IMR-90 (cell line): ENCODE measurements at regions not wholly inside any gene's neighbourhood (a gene's known extent, or its start where the extent isn't known, plus 50 kb on each side); places are given as distances from the start of the nearest gene placed in this dataset.

ENCODE experiments used
- ATAC-seq: fragments of 200-7000 bp; cut with Tn5 transposase; 2 replicates; pipeline ENCODE4 v1.9.1; 2020; ENCODE audit warnings: low read depth, mild to moderate bottlenecking, moderate library complexity
- BruUV-seq: library from RNA; stranded (reverse); fragments of 400-500 nt; replicated peaks from 2 replicates; lab custom pipeline; 2021; lab: Mats Ljungman, UMichigan
- CTCF ChIA-PET: fragments of 300-600 bp; formaldehyde crosslinking; extraction: SDS; loops from one replicate; lab custom pipeline; 2021; ENCODE audit warnings: antibody characterized with exemption; lab: Yijun Ruan, JAX
- POLR2A ChIA-PET: fragments of 300-600 bp; sonication (Branson Sonifier 250); formaldehyde crosslinking; loops from one replicate; lab custom pipeline; 2022; ENCODE audit warnings: antibody characterized with exemption; ENCODE audit not compliant: unreplicated experiment; lab: Charles Lee
- DNase-seq: peaks from one replicate; pipeline ENCODE4 v3.0.0; 2013
- H2AFZ ChIP-seq: replicated peaks from 2 replicates; pipeline ENCODE3; 2013; ENCODE audit warnings: low read length, mild to moderate bottlenecking; ENCODE audit not compliant: poor library complexity
- H2AK5ac ChIP-seq: 2 replicates; pipeline ENCODE4 v1.6.1; 2013; ENCODE audit warnings: low read depth, low read length, inconsistent platforms
- H2AK9ac ChIP-seq: replicated peaks from 2 replicates; pipeline ENCODE3; 2013; ENCODE audit warnings: mild to moderate bottlenecking, low read depth, low read length, moderate library complexity; ENCODE audit not compliant: poor library complexity
- H2BK120ac ChIP-seq: 2 replicates; pipeline ENCODE4 v1.6.1; 2013; ENCODE audit warnings: low read depth, low read length, inconsistent platforms
- H2BK15ac ChIP-seq: 3 replicates; pipeline ENCODE4 v1.6.1; 2013; ENCODE audit warnings: low read depth, low read length, inconsistent platforms
- H2BK20ac ChIP-seq: 2 replicates; pipeline ENCODE4 v1.6.1; 2013; ENCODE audit warnings: low read depth, mild to moderate bottlenecking, inconsistent platforms, low read length, moderate library complexity
- H2BK5ac ChIP-seq: 2 replicates; pipeline ENCODE4 v1.6.1; 2013; ENCODE audit warnings: mild to moderate bottlenecking, low read depth, low read length, inconsistent platforms; ENCODE audit not compliant: poor library complexity, severe bottlenecking
- H3K14ac ChIP-seq: replicated peaks from 2 replicates; pipeline ENCODE4 v1.6.1; 2013; ENCODE audit warnings: low read depth, low read length, inconsistent platforms
- H3K18ac ChIP-seq: 2 replicates; pipeline ENCODE4 v1.6.1; 2013; ENCODE audit warnings: low read depth, low read length, control low read depth
- H3K23ac ChIP-seq: 2 replicates; pipeline ENCODE4 v1.6.1; 2013; ENCODE audit warnings: low read depth, low read length, inconsistent platforms
- H3K27ac ChIP-seq: 2 replicates; pipeline ENCODE4 v1.5.1; 2013; ENCODE audit warnings: mild to moderate bottlenecking, control low read depth, low read length; ENCODE audit not compliant: insufficient read depth
- H3K27me3 ChIP-seq: 2 replicates; pipeline ENCODE4 v1.6.1; 2013; ENCODE audit warnings: low read length; ENCODE audit not compliant: control insufficient read depth, insufficient read depth
- H3K36me3 ChIP-seq: 2 replicates; pipeline ENCODE4 v1.6.1; 2013; ENCODE audit warnings: low read length, mixed read lengths; ENCODE audit not compliant: control insufficient read depth, insufficient read depth
- H3K4ac ChIP-seq: 2 replicates; pipeline ENCODE4 v1.6.1; 2013; ENCODE audit warnings: low read depth, low read length, inconsistent platforms
- H3K4me1 ChIP-seq: 2 replicates; pipeline ENCODE4 v1.6.1; 2013; ENCODE audit warnings: low read length, mixed read lengths; ENCODE audit not compliant: control insufficient read depth, insufficient read depth
- H3K4me2 ChIP-seq: 2 replicates; pipeline ENCODE4 v1.6.1; 2013; ENCODE audit warnings: low read depth, mild to moderate bottlenecking, control low read depth, low read length, moderate library complexity
- H3K4me3 ChIP-seq: 2 replicates; pipeline ENCODE4 v1.5.1; 2013; ENCODE audit warnings: low read depth, mild to moderate bottlenecking, control low read depth, low read length, moderate library complexity; ENCODE audit not compliant: insufficient read depth
- H3K56ac ChIP-seq: 2 replicates; pipeline ENCODE4 v1.6.1; 2013; ENCODE audit warnings: low read length, inconsistent platforms; ENCODE audit not compliant: insufficient read depth; ENCODE audit errors: extremely low read depth
- H3K79me1 ChIP-seq, 2 experiments: 2 replicates each; pipeline ENCODE4 v1.6.1; 2013; ENCODE audit warnings: low read length in 2 of 2, inconsistent platforms in 1 of 2, low read depth in 1 of 2
- H3K9ac ChIP-seq: 2 replicates; pipeline ENCODE4 v1.6.1; 2013; ENCODE audit warnings: low read depth, low read length, control low read depth
- H3K9me1 ChIP-seq: 2 replicates; pipeline ENCODE4 v1.6.1; 2013; ENCODE audit warnings: low read length, inconsistent platforms; ENCODE audit not compliant: insufficient read depth
- H3K9me3 ChIP-seq: 2 replicates; pipeline ENCODE4 v1.6.1; 2013; ENCODE audit warnings: low read length; ENCODE audit not compliant: control insufficient read depth, insufficient read depth
- H4K20me1 ChIP-seq: 2 replicates; pipeline ENCODE4 v1.6.1; 2013; ENCODE audit warnings: low read length, inconsistent platforms; ENCODE audit not compliant: insufficient read depth
- H4K5ac ChIP-seq: 2 replicates; pipeline ENCODE4 v1.6.1; 2013; ENCODE audit warnings: mild to moderate bottlenecking, low read depth, low read length, control low read depth
- H4K8ac ChIP-seq, 2 experiments: 2 replicates each; pipeline ENCODE4 v1.6.1; 2013; ENCODE audit warnings: low read depth in 2 of 2, low read length in 2 of 2, control low read depth in 1 of 2, inconsistent platforms in 1 of 2
- H4K91ac ChIP-seq: 2 replicates; pipeline ENCODE4 v1.6.1; 2013; ENCODE audit warnings: low read depth, low read length, inconsistent platforms; ENCODE audit not compliant: insufficient read depth
- CTCF ChIP-seq: conservative IDR thresholded peaks from 2 replicates; pipeline ENCODE4 v1.5.1; 2012; ENCODE audit warnings: mild to moderate bottlenecking, low read depth, low read length, improper control_type of control experiment
- FOS ChIP-seq: fragments of 150-350 bp; IDR thresholded peaks from 2 replicates; pipeline ENCODE4 v1.6.1; 2016; ENCODE audit warnings: low read depth, low read length
- POLR2A ChIP-seq: IDR thresholded peaks from 2 replicates; pipeline ENCODE4 v1.6.1; 2012; ENCODE audit warnings: mild to moderate bottlenecking, low read depth, low read length
- RAD21 ChIP-seq: IDR thresholded peaks from 2 replicates; pipeline ENCODE4 v1.6.1; 2012; ENCODE audit warnings: low read length, improper control_type of control experiment
- RCOR1 ChIP-seq: IDR thresholded peaks from 2 replicates; pipeline ENCODE4 v1.6.1; 2012; ENCODE audit warnings: mild to moderate bottlenecking, low read length, improper control_type of control experiment; ENCODE audit not compliant: insufficient replicate concordance
- RFX5 ChIP-seq: IDR thresholded peaks from 2 replicates; pipeline ENCODE4 v1.8.0; 2012; ENCODE audit warnings: low read depth, mild to moderate bottlenecking, low read length, moderate library complexity
- USF2 ChIP-seq: fragments of 150-350 bp; IDR thresholded peaks from 2 replicates; pipeline ENCODE4 v1.6.1; 2017; ENCODE audit warnings: mild to moderate bottlenecking, antibody characterized with exemption, low read length, low read depth
- WGBS, 2 experiments: methylation state at CpG; one replicate each; pipeline versions ENCODE4 v1.1.5 to v1.1.7; 2013; ENCODE audit warnings: missing lambda C conversion rate in 2 of 2; ENCODE audit not compliant: insufficient read length in 1 of 2; ENCODE audit errors: extremely low coverage in 2 of 2; 5-methylcytosine and 5-hydroxymethylcytosine counted together
- dilution Hi-C: fragments of 300-500 bp; cut with HindIII; formaldehyde crosslinking; loops from one replicate; pipeline ENCODE4 v1.14.3; 2018; ENCODE audit warnings: low sequenced_read_pairs; ENCODE audit not compliant: unreplicated experiment
- in situ Hi-C: fragments of 300-500 bp; cut with MboI; formaldehyde crosslinking; loops from 3 replicates; pipeline ENCODE4 v1.14.3; 2019; ENCODE audit warnings: low sequenced_read_pairs, inconsistent platforms, mixed read lengths
- intact Hi-C: fragments of 100-400 bp; cut with micrococcal nuclease; formaldehyde crosslinking; loops from 2 replicates; pipeline ENCODE4 v1.10.0; 2022

GRCh38 chr14:56953884-56954283, 143.6 kb upstream of the OTX2 start:
- Histone ChIP-seq H3K14ac (no peak overlapping the region), H3K27ac (no peak overlapping the region), H3K9ac (no peak overlapping the region), H3K56ac (no peak overlapping the region), H3K36me3 (no peaks in the 10 kb centered on the region), H3K4me3 (no peak overlapping the region), H3K23ac (no peak overlapping the region), H4K20me1 (no peaks in the 10 kb centered on the region), H2BK20ac (no peak overlapping the region), H2AFZ (no peak overlapping the region), H2AK9ac (no peak overlapping the region), H3K4me2 (no peak overlapping the region), H3K9me3 (no peaks in the 10 kb centered on the region), H2AK5ac (no peak overlapping the region), H3K27me3 (no peaks in the 10 kb centered on the region), H4K8ac (no peak overlapping the region), H2BK15ac (no peak overlapping the region), H3K18ac (no peak overlapping the region), H2BK5ac (no peak overlapping the region), H3K4me1 (no peaks in the 10 kb centered on the region), H3K9me1 (no peaks in the 10 kb centered on the region), H3K79me1 (no peaks in the 10 kb centered on the region), H4K91ac (no peak overlapping the region), H3K4ac (no peak overlapping the region), H4K5ac (no peak overlapping the region), H2BK120ac (no peak overlapping the region)
- in situ Hi-C loops: no loop called here
- TF ChIP-seq POLR2A (no peak), RCOR1 (no peak), USF2 (no peak), RAD21 (no peak), RFX5 (no peak), FOS (no peak), CTCF (no peak)
- no peak for DNase-seq
- POLR2A ChIA-PET: no interaction called here
- intact Hi-C loops: no loop called here
- no peak for ATAC-seq
- BruUV-seq: no TSS peak
- CTCF ChIA-PET: no interaction called here
- no CpG with 5 or more reads among the region's 5 CpGs for WGBS, 2 experiments
- dilution Hi-C loops: no loop called here
